Thyroid gland (tissue), 4 donors: ENCODE measurements at regions not wholly inside any gene's neighbourhood (a gene's known extent, or its start where the extent isn't known, plus 50 kb on each side); places are given as distances from the start of the nearest gene placed in this dataset.

ENCODE experiments used
- POLR2A ChIP-seq, 2 donors: fragments of 450-650 bp; IDR thresholded peaks; one replicate each; pipeline ENCODE4 v1.6.1; 2017; ENCODE audit warnings: antibody characterized with exemption in 2 of 2, mild to moderate bottlenecking in 2 of 2, moderate library complexity in 1 of 2
- TF ChIP-seq, protein P1 (sequence below), 6 experiments: fragments of 200-600 bp in 3 of 6; fragments of 450-650 bp in 3 of 6; sonication (generic) in 3 of 6; IDR thresholded peaks; one replicate each; pipeline ENCODE4 v1.5.1; 2016 to 2019; ENCODE audit warnings: antibody characterized with exemption in 6 of 6, mild to moderate bottlenecking in 2 of 6, inconsistent platforms in 1 of 6, moderate library complexity in 1 of 6

- TF ChIP-seq, protein P1, sequence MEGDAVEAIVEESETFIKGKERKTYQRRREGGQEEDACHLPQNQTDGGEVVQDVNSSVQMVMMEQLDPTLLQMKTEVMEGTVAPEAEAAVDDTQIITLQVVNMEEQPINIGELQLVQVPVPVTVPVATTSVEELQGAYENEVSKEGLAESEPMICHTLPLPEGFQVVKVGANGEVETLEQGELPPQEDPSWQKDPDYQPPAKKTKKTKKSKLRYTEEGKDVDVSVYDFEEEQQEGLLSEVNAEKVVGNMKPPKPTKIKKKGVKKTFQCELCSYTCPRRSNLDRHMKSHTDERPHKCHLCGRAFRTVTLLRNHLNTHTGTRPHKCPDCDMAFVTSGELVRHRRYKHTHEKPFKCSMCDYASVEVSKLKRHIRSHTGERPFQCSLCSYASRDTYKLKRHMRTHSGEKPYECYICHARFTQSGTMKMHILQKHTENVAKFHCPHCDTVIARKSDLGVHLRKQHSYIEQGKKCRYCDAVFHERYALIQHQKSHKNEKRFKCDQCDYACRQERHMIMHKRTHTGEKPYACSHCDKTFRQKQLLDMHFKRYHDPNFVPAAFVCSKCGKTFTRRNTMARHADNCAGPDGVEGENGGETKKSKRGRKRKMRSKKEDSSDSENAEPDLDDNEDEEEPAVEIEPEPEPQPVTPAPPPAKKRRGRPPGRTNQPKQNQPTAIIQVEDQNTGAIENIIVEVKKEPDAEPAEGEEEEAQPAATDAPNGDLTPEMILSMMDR (IDR thresholded peaks at IDR 0.05) = no peak
- TF ChIP-seq POLR2A (IDR thresholded peaks at IDR 0.05) = no peak
These were observed 160.8 kb upstream of the HAAO start for GRCh38 chr2:42953216-42953615.
